ENCODE measurements at regions not wholly inside any gene's neighbourhood (a gene's known extent, or its start where the extent isn't known, plus 50 kb on each side); places are given as distances from the start of the nearest gene placed in this dataset.

DNA sequence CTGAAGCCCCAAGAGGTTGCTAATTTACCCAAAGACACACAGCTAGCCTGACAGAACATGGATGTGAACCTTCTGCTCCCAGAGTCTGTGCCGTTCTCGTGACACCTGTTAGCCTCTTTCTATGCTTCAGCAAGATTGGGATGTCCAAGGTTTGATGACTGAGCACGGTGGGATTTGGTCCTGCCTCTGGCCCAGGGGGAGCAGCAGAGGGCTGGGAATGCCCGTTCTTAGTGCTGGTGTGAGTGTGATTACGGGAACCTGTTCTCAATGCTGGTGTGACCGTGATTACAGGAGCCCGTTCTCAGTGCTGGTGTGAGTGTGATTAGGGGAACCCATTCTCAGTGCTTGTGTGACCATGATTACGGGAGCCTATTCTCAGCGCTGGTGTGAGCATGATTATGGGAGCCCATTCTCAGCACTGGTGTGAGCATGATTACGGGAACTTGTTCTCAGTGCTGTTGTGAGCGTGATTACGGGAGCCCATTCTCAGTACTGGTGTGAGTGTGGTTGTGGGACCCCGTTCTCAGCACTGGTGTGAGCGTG lies 67.3 kb upstream of the SNTG2 start:
- H3K27ac Mint-ChIP-seq, result no peak overlapping the region
- ATAC-seq (ENCODE audit: low read depth in 2 of 2) (no peak), DNase-seq (no peak)
- H3K36me3 ChIP-seq (ENCODE audit: control insufficient read depth, insufficient read depth, low read length), result no peaks in the 10 kb centered on the region
- no peaks in the 10 kb centered on the region for H3K9me3 ChIP-seq (ENCODE audit: control insufficient read depth in 2 of 2, low read length in 2 of 2)
- H3K9me3 Mint-ChIP-seq, result peaks cover 0 to 2% (median 0%) of the 10 kb centered on the region in 7 donors
- no peak overlapping the region for H3K27ac ChIP-seq (ENCODE audit: insufficient read depth, low read length, poor library complexity, severe bottlenecking)
- H3K4me1 ChIP-seq (ENCODE audit: control insufficient read depth, insufficient read depth, low read length, poor library complexity, severe bottlenecking), result no peaks in the 10 kb centered on the region
- H3K36me3 Mint-ChIP-seq, result no peaks in the 10 kb centered on the region
- no peaks in the 10 kb centered on the region for H3K27me3 ChIP-seq (ENCODE audit: control insufficient read depth, insufficient read depth, low read length)
- no peak overlapping the region for H3K4me3 ChIP-seq (ENCODE audit: low read depth, low read length)
- H3K4me3 Mint-ChIP-seq, result no peak overlapping the region
- H3K27me3 Mint-ChIP-seq, result no peaks in the 10 kb centered on the region
- H3K4me1 Mint-ChIP-seq, result no peaks in the 10 kb centered on the region

DNA sequence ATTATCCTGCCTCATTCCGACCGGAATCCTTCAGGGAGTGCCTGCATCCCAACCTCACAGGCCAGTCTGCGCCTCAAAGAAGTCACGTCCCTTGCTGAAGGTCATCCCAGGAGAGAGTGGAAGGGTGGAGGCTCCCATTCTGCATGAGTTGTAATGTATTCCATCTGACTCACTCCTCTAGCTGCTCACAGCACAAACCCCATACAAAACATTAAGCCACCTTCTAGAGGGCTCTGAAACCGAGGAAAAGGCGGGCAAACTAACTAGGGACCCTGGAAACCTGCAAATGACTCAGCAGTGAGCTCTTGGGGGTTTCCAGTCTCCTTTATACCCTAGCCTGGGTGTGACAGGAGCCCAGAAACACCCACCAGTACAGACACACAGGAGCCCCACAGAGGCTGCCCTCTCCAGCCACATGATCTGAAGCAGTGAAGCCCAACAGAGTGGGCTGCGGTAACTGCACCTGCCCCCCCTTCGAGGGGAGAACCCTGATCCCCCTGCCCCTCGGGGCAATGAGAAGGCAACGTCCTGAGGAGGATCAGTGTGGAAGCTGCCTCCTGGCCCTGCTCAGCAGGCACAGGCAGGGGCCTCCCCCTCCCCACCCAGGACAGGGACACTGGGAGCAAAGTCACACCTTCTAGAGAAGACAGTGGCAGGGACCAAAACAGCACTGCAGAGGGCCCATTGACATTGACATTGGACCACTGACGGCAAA lies 69.3 kb upstream of the SNTG2 start:
- DNase-seq, result no peak
- H3K4me3 ChIP-seq (ENCODE audit: low read depth, low read length), result no peak overlapping the region

GRCh38 chr2:880201-880970 lies 70.3 kb upstream of the SNTG2 start:
- no peak for ATAC-seq (ENCODE audit: low read depth in 2 of 2)
- H3K4me1 ChIP-seq (ENCODE audit: control insufficient read depth, insufficient read depth, low read length, poor library complexity, severe bottlenecking), result no peaks in the 10 kb centered on the region

More for the DNA sequence above, 69.3 kb upstream of the SNTG2 start:
- no peaks in the 10 kb centered on the region for H3K27me3 Mint-ChIP-seq
- H3K4me1 Mint-ChIP-seq, result no peaks in the 10 kb centered on the region
- H3K9me3 Mint-ChIP-seq, result peaks cover 0 to 2% (median 0%) of the 10 kb centered on the region in 7 donors
- no peaks in the 10 kb centered on the region for H3K27me3 ChIP-seq (ENCODE audit: control insufficient read depth, insufficient read depth, low read length)
- no peaks in the 10 kb centered on the region for H3K36me3 Mint-ChIP-seq
- no peaks in the 10 kb centered on the region for H3K4me1 ChIP-seq (ENCODE audit: control insufficient read depth, insufficient read depth, low read length, poor library complexity, severe bottlenecking)
- no peak overlapping the region for H3K4me3 Mint-ChIP-seq
- no peak overlapping the region for H3K27ac Mint-ChIP-seq
- ATAC-seq (ENCODE audit: low read depth in 2 of 2), result no peak
- no peaks in the 10 kb centered on the region for H3K9me3 ChIP-seq (ENCODE audit: control insufficient read depth in 2 of 2, low read length in 2 of 2)
- H3K27ac ChIP-seq (ENCODE audit: insufficient read depth, low read length, poor library complexity, severe bottlenecking), result no peak overlapping the region
- H3K36me3 ChIP-seq (ENCODE audit: control insufficient read depth, insufficient read depth, low read length), result no peaks in the 10 kb centered on the region

DNA sequence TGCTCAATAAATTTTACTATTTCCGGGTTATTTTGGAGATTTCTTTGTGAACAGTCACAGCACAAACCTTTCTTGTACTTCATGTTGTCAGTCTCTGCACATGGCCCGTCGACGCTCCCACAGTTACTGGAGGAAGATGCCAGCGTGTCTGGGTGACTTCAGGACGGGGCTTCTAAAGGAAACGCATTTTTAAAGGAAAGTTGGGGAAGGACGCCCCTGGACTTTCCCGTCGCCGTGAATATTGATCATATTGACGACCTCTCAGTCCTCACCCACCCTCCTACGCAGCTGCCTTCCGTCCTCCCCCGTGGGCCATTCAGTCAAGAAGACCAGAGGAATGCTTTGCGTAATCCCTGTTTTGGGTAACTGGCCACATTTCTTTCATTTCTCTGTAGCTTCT lies 71.1 kb upstream of the SNTG2 start:
- H3K27ac Mint-ChIP-seq, result no peak overlapping the region
- no peaks in the 10 kb centered on the region for H3K9me3 ChIP-seq (ENCODE audit: control insufficient read depth in 2 of 2, low read length in 2 of 2)
- no peaks in the 10 kb centered on the region for H3K4me1 Mint-ChIP-seq
- H3K4me3 Mint-ChIP-seq, result no peak overlapping the region
- H3K27me3 Mint-ChIP-seq, result no peaks in the 10 kb centered on the region
- H3K36me3 Mint-ChIP-seq, result no peaks in the 10 kb centered on the region
- H3K27ac ChIP-seq (ENCODE audit: insufficient read depth, low read length, poor library complexity, severe bottlenecking), result no peak overlapping the region
- ATAC-seq (ENCODE audit: low read depth in 2 of 2) (no peak), DNase-seq (no peak)
- no peaks in the 10 kb centered on the region for H3K27me3 ChIP-seq (ENCODE audit: control insufficient read depth, insufficient read depth, low read length)
- peaks cover 0 to 1% (median 0%) of the 10 kb centered on the region in 7 donors for H3K9me3 Mint-ChIP-seq
- no peaks in the 10 kb centered on the region for H3K36me3 ChIP-seq (ENCODE audit: control insufficient read depth, insufficient read depth, low read length)
- H3K4me1 ChIP-seq (ENCODE audit: control insufficient read depth, insufficient read depth, low read length, poor library complexity, severe bottlenecking), result no peaks in the 10 kb centered on the region
- no peak overlapping the region for H3K4me3 ChIP-seq (ENCODE audit: low read depth, low read length)

More at GRCh38 chr2:880201-880970, 70.3 kb upstream of the SNTG2 start:
- peaks cover 0 to 2% (median 0%) of the 10 kb centered on the region in 7 donors for H3K9me3 Mint-ChIP-seq
- no peak for DNase-seq
- H3K27me3 ChIP-seq (ENCODE audit: control insufficient read depth, insufficient read depth, low read length), result no peaks in the 10 kb centered on the region
- H3K4me3 ChIP-seq (ENCODE audit: low read depth, low read length), result no peak overlapping the region
- no peaks in the 10 kb centered on the region for H3K36me3 ChIP-seq (ENCODE audit: control insufficient read depth, insufficient read depth, low read length)
- no peak overlapping the region for H3K27ac Mint-ChIP-seq
- no peaks in the 10 kb centered on the region for H3K27me3 Mint-ChIP-seq
- no peaks in the 10 kb centered on the region for H3K9me3 ChIP-seq (ENCODE audit: control insufficient read depth in 2 of 2, low read length in 2 of 2)
- no peak overlapping the region for H3K27ac ChIP-seq (ENCODE audit: insufficient read depth, low read length, poor library complexity, severe bottlenecking)
- no peak overlapping the region for H3K4me3 Mint-ChIP-seq
- no peaks in the 10 kb centered on the region for H3K36me3 Mint-ChIP-seq
- H3K4me1 Mint-ChIP-seq, result no peaks in the 10 kb centered on the region

GRCh38 chr2:878245-878930 lies 72.3 kb upstream of the SNTG2 start:
- Mint-ChIP-seq H3K9me3 (peaks cover 0 to 1% (median 0%) of the 10 kb centered on the region in 7 donors), H3K36me3 (no peaks in the 10 kb centered on the region), H3K4me1 (no peaks in the 10 kb centered on the region), H3K4me3 (no peak overlapping the region), H3K27ac (no peak overlapping the region), H3K27me3 (no peaks in the 10 kb centered on the region)
- no peaks in the 10 kb centered on the region for H3K4me1 ChIP-seq (ENCODE audit: control insufficient read depth, insufficient read depth, low read length, poor library complexity, severe bottlenecking)
- ATAC-seq (ENCODE audit: low read depth in 2 of 2) (no peak), DNase-seq (no peak)
- H3K9me3 ChIP-seq (ENCODE audit: control insufficient read depth in 2 of 2, low read length in 2 of 2), result no peaks in the 10 kb centered on the region
- H3K27ac ChIP-seq (ENCODE audit: insufficient read depth, low read length, poor library complexity, severe bottlenecking), result no peak overlapping the region
- H3K36me3 ChIP-seq (ENCODE audit: control insufficient read depth, insufficient read depth, low read length), result no peaks in the 10 kb centered on the region
- H3K4me3 ChIP-seq (ENCODE audit: low read depth, low read length), result no peak overlapping the region
- no peaks in the 10 kb centered on the region for H3K27me3 ChIP-seq (ENCODE audit: control insufficient read depth, insufficient read depth, low read length)

DNA sequence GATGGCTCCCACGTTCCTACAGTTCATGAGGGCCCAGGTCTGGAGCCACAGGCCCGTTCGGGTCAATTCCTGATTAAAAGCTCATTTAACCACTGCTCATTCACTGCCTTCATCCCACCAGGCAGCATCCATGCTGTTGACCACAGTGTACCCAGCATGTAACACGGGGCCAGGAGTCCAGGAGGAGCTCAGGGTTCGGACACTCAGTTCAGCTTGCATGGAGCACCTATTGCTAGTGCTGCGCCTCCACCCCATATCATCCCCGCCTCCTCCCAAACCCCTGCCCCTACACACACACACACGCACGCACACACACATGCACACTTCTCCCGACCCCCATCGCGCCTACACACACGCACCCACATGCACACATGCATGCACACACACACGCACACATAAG lies 72.9 kb upstream of the SNTG2 start:
- no peaks in the 10 kb centered on the region for H3K9me3 Mint-ChIP-seq
- no peaks in the 10 kb centered on the region for H3K36me3 ChIP-seq (ENCODE audit: control insufficient read depth, insufficient read depth, low read length)
- DNase-seq (no peak), ATAC-seq (ENCODE audit: low read depth in 2 of 2) (no peak)
- H3K36me3 Mint-ChIP-seq, result no peaks in the 10 kb centered on the region
- H3K27ac Mint-ChIP-seq, result no peak overlapping the region
- H3K4me3 Mint-ChIP-seq, result no peak overlapping the region
- H3K27me3 ChIP-seq (ENCODE audit: control insufficient read depth, insufficient read depth, low read length), result no peaks in the 10 kb centered on the region
- no peaks in the 10 kb centered on the region for H3K4me1 ChIP-seq (ENCODE audit: control insufficient read depth, insufficient read depth, low read length, poor library complexity, severe bottlenecking)
- H3K4me3 ChIP-seq (ENCODE audit: low read depth, low read length), result no peak overlapping the region
- H3K4me1 Mint-ChIP-seq, result no peaks in the 10 kb centered on the region
- H3K27me3 Mint-ChIP-seq, result no peaks in the 10 kb centered on the region
- H3K27ac ChIP-seq (ENCODE audit: insufficient read depth, low read length, poor library complexity, severe bottlenecking), result no peak overlapping the region
- H3K9me3 ChIP-seq (ENCODE audit: control insufficient read depth in 2 of 2, low read length in 2 of 2), result no peaks in the 10 kb centered on the region

GRCh38 chr2:875687-876615 lies 74.7 kb upstream of the SNTG2 start:
- H3K27me3 ChIP-seq (ENCODE audit: control insufficient read depth, insufficient read depth, low read length), result no peaks in the 10 kb centered on the region
- H3K4me1 Mint-ChIP-seq, result no peaks in the 10 kb centered on the region
- H3K27ac Mint-ChIP-seq, result no peak overlapping the region
- H3K4me3 ChIP-seq (ENCODE audit: low read depth, low read length), result no peak overlapping the region
- no peaks in the 10 kb centered on the region for H3K27me3 Mint-ChIP-seq
- no peaks in the 10 kb centered on the region for H3K36me3 ChIP-seq (ENCODE audit: control insufficient read depth, insufficient read depth, low read length)
- ATAC-seq (ENCODE audit: low read depth in 2 of 2) (no peak), DNase-seq (no peak)
- H3K36me3 Mint-ChIP-seq, result no peaks in the 10 kb centered on the region
- no peaks in the 10 kb centered on the region for H3K4me1 ChIP-seq (ENCODE audit: control insufficient read depth, insufficient read depth, low read length, poor library complexity, severe bottlenecking)
- H3K9me3 ChIP-seq (ENCODE audit: control insufficient read depth in 2 of 2, low read length in 2 of 2), result no peaks in the 10 kb centered on the region
- peak overlapping the region in 1 of 4 donors; percentile 7 for H3K4me3 Mint-ChIP-seq
- no peak overlapping the region for H3K27ac ChIP-seq (ENCODE audit: insufficient read depth, low read length, poor library complexity, severe bottlenecking)
- no peaks in the 10 kb centered on the region for H3K9me3 Mint-ChIP-seq
